ENCODE measurements at regions not wholly inside any gene's neighbourhood (a gene's known extent, or its start where the extent isn't known, plus 50 kb on each side); places are given as distances from the start of the nearest gene placed in this dataset.

DNA sequence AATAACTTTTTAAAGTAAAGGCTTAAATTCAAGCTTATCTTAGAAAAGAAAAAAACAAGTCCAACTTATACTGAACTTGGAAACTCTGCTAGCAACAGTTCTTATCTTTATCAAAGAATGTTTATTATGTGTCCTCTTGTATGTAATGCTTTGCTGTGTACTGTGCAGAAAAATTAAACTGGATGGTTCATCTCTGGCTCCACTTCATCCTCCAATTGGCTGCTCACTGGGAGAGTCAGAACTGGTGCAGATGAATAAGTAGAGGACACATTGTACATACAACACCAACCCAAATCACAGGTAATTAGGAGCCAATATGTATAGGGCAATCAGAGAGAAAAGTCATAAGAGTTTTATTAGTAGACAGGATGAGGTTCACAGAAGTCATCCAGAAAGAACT, 123.6 kb upstream of the NAP1L1 start:
- TF ChIP-seq POLR2A (IDR thresholded peaks at IDR 0.05), result no peak
- TF ChIP-seq, protein P1, sequence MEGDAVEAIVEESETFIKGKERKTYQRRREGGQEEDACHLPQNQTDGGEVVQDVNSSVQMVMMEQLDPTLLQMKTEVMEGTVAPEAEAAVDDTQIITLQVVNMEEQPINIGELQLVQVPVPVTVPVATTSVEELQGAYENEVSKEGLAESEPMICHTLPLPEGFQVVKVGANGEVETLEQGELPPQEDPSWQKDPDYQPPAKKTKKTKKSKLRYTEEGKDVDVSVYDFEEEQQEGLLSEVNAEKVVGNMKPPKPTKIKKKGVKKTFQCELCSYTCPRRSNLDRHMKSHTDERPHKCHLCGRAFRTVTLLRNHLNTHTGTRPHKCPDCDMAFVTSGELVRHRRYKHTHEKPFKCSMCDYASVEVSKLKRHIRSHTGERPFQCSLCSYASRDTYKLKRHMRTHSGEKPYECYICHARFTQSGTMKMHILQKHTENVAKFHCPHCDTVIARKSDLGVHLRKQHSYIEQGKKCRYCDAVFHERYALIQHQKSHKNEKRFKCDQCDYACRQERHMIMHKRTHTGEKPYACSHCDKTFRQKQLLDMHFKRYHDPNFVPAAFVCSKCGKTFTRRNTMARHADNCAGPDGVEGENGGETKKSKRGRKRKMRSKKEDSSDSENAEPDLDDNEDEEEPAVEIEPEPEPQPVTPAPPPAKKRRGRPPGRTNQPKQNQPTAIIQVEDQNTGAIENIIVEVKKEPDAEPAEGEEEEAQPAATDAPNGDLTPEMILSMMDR (IDR thresholded peaks at IDR 0.05), result no peak

All from upper lobe of left lung (tissue), 4 donors.